NB4 (cell line): ENCODE measurements at regions not wholly inside any gene's neighbourhood (a gene's known extent, or its start where the extent isn't known, plus 50 kb on each side); places are given as distances from the start of the nearest gene placed in this dataset.
A peak's percentile ranks its signal among the peaks of the same experiment; 100 is the strongest.

Experiments used
- DNase-seq: peaks from one replicate; pipeline ENCODE4 v3.0.0; 2010; ENCODE audit warnings: low read depth
- H3K4me3 ChIP-seq: one replicate; pipeline ENCODE4 v1.5.1; 2011; ENCODE audit warnings: mild to moderate bottlenecking, low read depth, low read length, moderate library complexity
- CTCF ChIP-seq: IDR thresholded peaks from one replicate; pipeline ENCODE4 v1.5.1; 2012; ENCODE audit warnings: low read depth, low read length
- MAX ChIP-seq: IDR thresholded peaks from 2 replicates; pipeline ENCODE4 v1.6.1; 2011; ENCODE audit warnings: low read depth, low read length
- MYC ChIP-seq: IDR thresholded peaks from 2 replicates; pipeline ENCODE4 v1.6.1; 2011; ENCODE audit warnings: low read depth, low read length
- POLR2A ChIP-seq: IDR thresholded peaks from 2 replicates; pipeline ENCODE4 v1.6.1; 2011; ENCODE audit warnings: mild to moderate bottlenecking; ENCODE audit not compliant: insufficient read length; ENCODE audit errors: extremely low read depth

GRCh38 chr13:78787190-78787589 is 128.2 kb upstream of the OBI1 start:
- TF ChIP-seq POLR2A (no peak), MAX (peak; percentile 31; the same call in 1 of the 2 replicates), MYC (no peak), CTCF (no peak)
- peak; percentile 45 for DNase-seq
- H3K4me3 ChIP-seq = no peak overlapping the region

GRCh38 chr13:78786459-78786858 is 127.5 kb upstream of the OBI1 start:
- no peak overlapping the region for H3K4me3 ChIP-seq
- no peak for TF ChIP-seq MYC
- TF ChIP-seq CTCF = no peak
- no peak for DNase-seq

GRCh38 chr13:78785764-78786163 is 126.8 kb upstream of the OBI1 start:
- no peak overlapping the region for H3K4me3 ChIP-seq
- DNase-seq = no peak
- TF ChIP-seq MYC (no peak), MAX (no peak), CTCF (no peak), POLR2A (no peak)

- DNase-seq = no peak
- no peak for TF ChIP-seq MYC
- TF ChIP-seq CTCF = no peak
- no peak for TF ChIP-seq MAX
- no peak for TF ChIP-seq POLR2A
Observed at GRCh38 chr13:78784014-78784750, 125.2 kb upstream of the OBI1 start.

GRCh38 chr13:78780708-78781107 is 121.8 kb upstream of the OBI1 start:
- no peak for DNase-seq
- no peak overlapping the region for H3K4me3 ChIP-seq
- TF ChIP-seq MYC = no peak
- no peak for TF ChIP-seq POLR2A
- no peak for TF ChIP-seq MAX
- TF ChIP-seq CTCF = no peak

More at GRCh38 chr13:78784014-78784750, 125.2 kb upstream of the OBI1 start:
- no peak overlapping the region for H3K4me3 ChIP-seq
